Neural cell (in vitro differentiated cells): ENCODE measurements at regions not wholly inside any gene's neighbourhood (a gene's known extent, or its start where the extent isn't known, plus 50 kb on each side); places are given as distances from the start of the nearest gene placed in this dataset.

Source experiments
- H2AFZ ChIP-seq: fragments of 200-600, 300-800 bp; sonication (generic), shearing (Covaris generic); 2 replicates; pipeline ENCODE4 v1.6.0; 2014; ENCODE audit warnings: low read depth, mild to moderate bottlenecking, antibody characterized with exemption, low read length, moderate library complexity
- H3F3A ChIP-seq: fragments of 200-600 bp; shearing (Covaris generic); 2 replicates; pipeline ENCODE4 v1.6.1; 2016; ENCODE audit warnings: mild to moderate bottlenecking, moderate library complexity, mixed read lengths, antibody characterized with exemption, low read length; ENCODE audit not compliant: insufficient read depth, poor library complexity, severe bottlenecking
- H3K27ac ChIP-seq: fragments of 200-600, 300-800 bp; sonication (generic), shearing (Covaris generic); 2 replicates; pipeline ENCODE4 v1.5.1; 2014; ENCODE audit warnings: mild to moderate bottlenecking, low read length, moderate library complexity
- H3K27me3 ChIP-seq: fragments of 300-800, 200-600 bp; sonication (generic), shearing (Covaris generic); 2 replicates; pipeline ENCODE4 v1.6.0; 2014; ENCODE audit warnings: mild to moderate bottlenecking, low read depth, low read length, moderate library complexity; ENCODE audit not compliant: insufficient read depth
- H3K36me3 ChIP-seq: fragments of 300-800, 200-600 bp; sonication (generic), shearing (Covaris generic); 2 replicates; pipeline ENCODE4 v1.5.1; 2014; ENCODE audit warnings: mild to moderate bottlenecking, antibody characterized with exemption, low read length, moderate library complexity; ENCODE audit not compliant: insufficient read depth
- H3K4me2 ChIP-seq: fragments of 300-800, 200-600 bp; sonication (generic), shearing (Covaris generic); 2 replicates; pipeline ENCODE4 v1.6.0; 2014; ENCODE audit warnings: mild to moderate bottlenecking, low read length
- H3K4me3 ChIP-seq: fragments of 300-800, 200-600 bp; sonication (generic), shearing (Covaris generic); 2 replicates; pipeline ENCODE4 v1.5.1; 2014; ENCODE audit warnings: mild to moderate bottlenecking, low read length, moderate library complexity
- H3K79me2 ChIP-seq: fragments of 200-600 bp; shearing (Covaris generic); replicated peaks from 2 replicates; pipeline ENCODE4 v1.6.0; 2014; ENCODE audit warnings: mild to moderate bottlenecking, low read length, moderate library complexity; ENCODE audit not compliant: insufficient read depth
- H3K9ac ChIP-seq: fragments of 300-800, 200-600 bp; sonication (generic), shearing (Covaris generic); 2 replicates; pipeline ENCODE4 v1.6.1; 2016; ENCODE audit warnings: mild to moderate bottlenecking, low read length, mixed read lengths
- H3K9me2 ChIP-seq: fragments of 200-600 bp; shearing (Covaris generic); 2 replicates; pipeline ENCODE4 v1.6.1; 2016; ENCODE audit warnings: mild to moderate bottlenecking, low read length, mixed read lengths; ENCODE audit not compliant: insufficient read depth
- H3K9me3 ChIP-seq: fragments of 200-600, 300-800 bp; sonication (generic), shearing (Covaris generic); 2 replicates; pipeline ENCODE4 v1.6.1; 2016; ENCODE audit warnings: mild to moderate bottlenecking, mixed run types, low read length, moderate library complexity, mixed read lengths
- H4K20me1 ChIP-seq: fragments of 200-600 bp; shearing (Covaris generic); 2 replicates; pipeline ENCODE4 v1.6.1; 2016; ENCODE audit warnings: mild to moderate bottlenecking, mixed run types; ENCODE audit not compliant: insufficient read depth
- EP300 ChIP-seq: fragments of 450-650 bp; conservative IDR thresholded peaks from 2 replicates; pipeline ENCODE4 v1.6.1; 2014; ENCODE audit warnings: antibody characterized with exemption, mild to moderate bottlenecking, moderate library complexity; ENCODE audit not compliant: poor library complexity, severe bottlenecking
- EZH2 ChIP-seq: fragments of 200-600, 300-800 bp; shearing (Covaris generic), sonication (generic); IDR thresholded peaks from 2 replicates; pipeline ENCODE4 v1.6.1; 2014; ENCODE audit warnings: antibody characterized with exemption, low read length, borderline replicate concordance, mild to moderate bottlenecking; ENCODE audit not compliant: insufficient read depth, poor library complexity, severe bottlenecking
- MXI1 ChIP-seq: fragments of 450-650 bp; conservative IDR thresholded peaks from 2 replicates; pipeline ENCODE4 v1.6.1; 2014; ENCODE audit warnings: antibody characterized with exemption, mild to moderate bottlenecking; ENCODE audit not compliant: poor library complexity, severe bottlenecking
- POLR2AphosphoS5 ChIP-seq: IDR thresholded peaks from 2 replicates; pipeline ENCODE4 v1.6.1; 2012
- RAD21 ChIP-seq: fragments of 450-650 bp; conservative IDR thresholded peaks from 2 replicates; pipeline ENCODE4 v1.6.1; 2014; ENCODE audit warnings: antibody characterized with exemption, mild to moderate bottlenecking, moderate library complexity
- SMC3 ChIP-seq: fragments of 450-650 bp; conservative IDR thresholded peaks from 2 replicates; pipeline ENCODE4 v1.6.1; 2014; ENCODE audit warnings: antibody characterized with exemption, mild to moderate bottlenecking, moderate library complexity; ENCODE audit not compliant: poor library complexity
- TAF1 ChIP-seq: IDR thresholded peaks from 2 replicates; pipeline ENCODE4 v1.6.1; 2012; ENCODE audit warnings: low read depth
- TF ChIP-seq, protein P1 (sequence below): IDR thresholded peaks from 2 replicates; pipeline ENCODE4 v1.6.1; 2012; ENCODE audit warnings: borderline replicate concordance
- TF ChIP-seq, protein P2 (sequence below): fragments of 450-650 bp; IDR thresholded peaks from 2 replicates; pipeline ENCODE4 v1.5.1; 2014; ENCODE audit warnings: antibody characterized with exemption, mild to moderate bottlenecking, moderate library complexity; ENCODE audit not compliant: poor library complexity, severe bottlenecking

DNA sequence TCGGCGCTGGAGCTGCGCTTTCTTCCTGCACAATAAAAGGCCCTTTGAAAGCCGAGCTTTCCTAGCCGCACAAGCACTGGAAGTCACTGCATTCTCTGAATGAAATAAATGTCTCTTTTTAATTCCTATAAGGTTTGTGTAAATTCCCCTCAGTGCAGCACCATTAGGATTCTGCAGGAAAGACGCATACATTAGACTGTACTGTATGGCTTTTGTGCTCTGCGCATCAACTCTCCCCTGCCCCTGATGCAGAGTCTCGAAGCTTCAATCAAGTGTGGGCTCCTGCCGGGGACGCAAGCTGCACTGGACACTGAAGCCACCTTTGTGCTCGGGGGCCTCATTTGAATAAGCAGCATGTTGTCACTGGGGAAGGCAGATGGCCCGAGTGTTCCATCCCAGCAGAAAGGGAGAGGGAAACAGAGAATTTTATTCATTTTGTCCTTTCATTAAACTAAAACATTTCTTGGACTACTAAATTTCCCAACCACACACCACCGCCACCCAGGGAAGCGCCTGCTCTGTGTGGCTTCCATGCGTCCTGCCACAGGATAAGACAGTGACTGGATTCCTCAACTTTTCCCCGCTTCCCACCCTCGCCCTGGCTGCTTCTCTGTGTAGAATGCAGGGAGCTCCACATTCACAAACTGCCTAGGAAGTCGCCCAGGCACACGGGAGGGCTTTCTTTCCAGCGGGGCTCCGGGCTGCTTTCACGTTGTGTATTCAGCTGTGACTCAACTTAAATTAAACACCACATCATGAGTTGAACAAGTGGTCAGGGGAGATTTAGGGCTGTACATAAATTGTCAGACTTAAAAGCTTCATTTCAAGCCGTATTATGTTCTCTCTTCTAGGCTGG is 635.4 kb downstream of the IRX1 start:
- Histone ChIP-seq H3K4me2 (peak overlapping the region; percentile 45), H3K27me3 (no peaks in the 10 kb centered on the region)

DNA sequence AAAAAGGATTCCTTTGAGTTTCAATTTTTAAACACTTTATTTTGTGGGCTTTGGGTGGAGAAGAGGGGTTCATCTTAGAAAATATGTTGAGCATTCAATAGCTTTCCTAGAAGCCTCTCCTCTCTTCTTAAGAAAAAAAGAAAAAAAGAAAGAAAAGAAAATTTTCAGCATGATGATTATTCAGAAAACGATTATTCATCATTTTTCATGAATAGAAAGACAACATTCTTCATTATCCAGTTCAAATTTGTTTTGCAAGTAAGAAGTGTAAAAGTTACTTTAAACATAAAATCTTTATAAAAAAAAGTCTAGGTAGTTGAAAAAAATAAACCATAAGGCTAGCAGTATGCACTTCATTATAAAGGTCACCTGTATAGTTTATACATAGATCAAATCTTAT is 636.5 kb downstream of the IRX1 start:
- Histone ChIP-seq H3K36me3 (no peaks in the 10 kb centered on the region), H2AFZ (no peak overlapping the region), H3K4me2 (no peak overlapping the region), H3K4me3 (no peak overlapping the region), H3K79me2 (no peaks in the 10 kb centered on the region), H3K9ac (no peak overlapping the region), H4K20me1 (no peaks in the 10 kb centered on the region), H3F3A (no peaks in the 10 kb centered on the region), H3K27ac (no peak overlapping the region), H3K27me3 (no peaks in the 10 kb centered on the region), H3K9me2 (no peaks in the 10 kb centered on the region), H3K9me3 (no peaks in the 10 kb centered on the region)
- TF ChIP-seq MXI1 = no peak
- TF ChIP-seq TAF1 = no peak
- no peak for TF ChIP-seq EP300
- TF ChIP-seq EZH2 = no peak

More for the DNA sequence above, 635.4 kb downstream of the IRX1 start:
- H3F3A ChIP-seq = no peaks in the 10 kb centered on the region
- H3K4me3 ChIP-seq = peak overlapping the region; percentile 46
- peak overlapping the region; percentile 23 for H3K9ac ChIP-seq
- no peaks in the 10 kb centered on the region for H3K79me2 ChIP-seq
- H4K20me1 ChIP-seq = no peaks in the 10 kb centered on the region
- no peaks in the 10 kb centered on the region for H3K9me3 ChIP-seq
- no peak overlapping the region for H2AFZ ChIP-seq
- H3K9me2 ChIP-seq = no peaks in the 10 kb centered on the region
- no peaks in the 10 kb centered on the region for H3K36me3 ChIP-seq
- H3K27ac ChIP-seq = no peak overlapping the region
- TF ChIP-seq, protein P1, sequence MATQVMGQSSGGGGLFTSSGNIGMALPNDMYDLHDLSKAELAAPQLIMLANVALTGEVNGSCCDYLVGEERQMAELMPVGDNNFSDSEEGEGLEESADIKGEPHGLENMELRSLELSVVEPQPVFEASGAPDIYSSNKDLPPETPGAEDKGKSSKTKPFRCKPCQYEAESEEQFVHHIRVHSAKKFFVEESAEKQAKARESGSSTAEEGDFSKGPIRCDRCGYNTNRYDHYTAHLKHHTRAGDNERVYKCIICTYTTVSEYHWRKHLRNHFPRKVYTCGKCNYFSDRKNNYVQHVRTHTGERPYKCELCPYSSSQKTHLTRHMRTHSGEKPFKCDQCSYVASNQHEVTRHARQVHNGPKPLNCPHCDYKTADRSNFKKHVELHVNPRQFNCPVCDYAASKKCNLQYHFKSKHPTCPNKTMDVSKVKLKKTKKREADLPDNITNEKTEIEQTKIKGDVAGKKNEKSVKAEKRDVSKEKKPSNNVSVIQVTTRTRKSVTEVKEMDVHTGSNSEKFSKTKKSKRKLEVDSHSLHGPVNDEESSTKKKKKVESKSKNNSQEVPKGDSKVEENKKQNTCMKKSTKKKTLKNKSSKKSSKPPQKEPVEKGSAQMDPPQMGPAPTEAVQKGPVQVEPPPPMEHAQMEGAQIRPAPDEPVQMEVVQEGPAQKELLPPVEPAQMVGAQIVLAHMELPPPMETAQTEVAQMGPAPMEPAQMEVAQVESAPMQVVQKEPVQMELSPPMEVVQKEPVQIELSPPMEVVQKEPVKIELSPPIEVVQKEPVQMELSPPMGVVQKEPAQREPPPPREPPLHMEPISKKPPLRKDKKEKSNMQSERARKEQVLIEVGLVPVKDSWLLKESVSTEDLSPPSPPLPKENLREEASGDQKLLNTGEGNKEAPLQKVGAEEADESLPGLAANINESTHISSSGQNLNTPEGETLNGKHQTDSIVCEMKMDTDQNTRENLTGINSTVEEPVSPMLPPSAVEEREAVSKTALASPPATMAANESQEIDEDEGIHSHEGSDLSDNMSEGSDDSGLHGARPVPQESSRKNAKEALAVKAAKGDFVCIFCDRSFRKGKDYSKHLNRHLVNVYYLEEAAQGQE = peak; percentile 54
- no peak for TF ChIP-seq RAD21
- TF ChIP-seq SMC3 = no peak

DNA sequence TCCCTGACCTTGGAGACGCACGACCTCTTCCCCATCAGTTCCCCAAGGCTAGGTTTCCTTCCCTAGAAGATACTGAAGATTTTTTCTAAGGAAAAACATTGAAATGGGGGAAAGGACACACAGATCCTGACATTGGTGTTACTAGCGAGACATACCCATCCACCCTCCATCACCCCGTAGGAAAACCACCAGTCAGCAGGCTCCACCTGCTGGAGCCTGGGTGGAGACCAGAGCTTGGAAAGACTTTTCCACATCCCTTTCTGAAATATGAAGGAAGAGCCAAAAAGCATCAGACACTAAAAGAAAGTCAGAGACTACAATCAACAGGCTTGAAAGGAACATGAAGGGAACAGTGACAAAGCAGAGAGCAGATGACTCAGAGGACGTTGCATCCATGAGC is 638.0 kb downstream of the IRX1 start:
- H3K9ac ChIP-seq = no peak overlapping the region
- TF ChIP-seq EZH2 (no peak), SMC3 (no peak), TAF1 (no peak), RAD21 (no peak), MXI1 (no peak), EP300 (no peak), POLR2AphosphoS5 (no peak)
- TF ChIP-seq, protein P1 = no peak
- TF ChIP-seq, protein P2, sequence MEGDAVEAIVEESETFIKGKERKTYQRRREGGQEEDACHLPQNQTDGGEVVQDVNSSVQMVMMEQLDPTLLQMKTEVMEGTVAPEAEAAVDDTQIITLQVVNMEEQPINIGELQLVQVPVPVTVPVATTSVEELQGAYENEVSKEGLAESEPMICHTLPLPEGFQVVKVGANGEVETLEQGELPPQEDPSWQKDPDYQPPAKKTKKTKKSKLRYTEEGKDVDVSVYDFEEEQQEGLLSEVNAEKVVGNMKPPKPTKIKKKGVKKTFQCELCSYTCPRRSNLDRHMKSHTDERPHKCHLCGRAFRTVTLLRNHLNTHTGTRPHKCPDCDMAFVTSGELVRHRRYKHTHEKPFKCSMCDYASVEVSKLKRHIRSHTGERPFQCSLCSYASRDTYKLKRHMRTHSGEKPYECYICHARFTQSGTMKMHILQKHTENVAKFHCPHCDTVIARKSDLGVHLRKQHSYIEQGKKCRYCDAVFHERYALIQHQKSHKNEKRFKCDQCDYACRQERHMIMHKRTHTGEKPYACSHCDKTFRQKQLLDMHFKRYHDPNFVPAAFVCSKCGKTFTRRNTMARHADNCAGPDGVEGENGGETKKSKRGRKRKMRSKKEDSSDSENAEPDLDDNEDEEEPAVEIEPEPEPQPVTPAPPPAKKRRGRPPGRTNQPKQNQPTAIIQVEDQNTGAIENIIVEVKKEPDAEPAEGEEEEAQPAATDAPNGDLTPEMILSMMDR = no peak
- no peaks in the 10 kb centered on the region for H4K20me1 ChIP-seq
- H3K4me2 ChIP-seq = no peak overlapping the region
- H3F3A ChIP-seq = no peaks in the 10 kb centered on the region
- H3K4me3 ChIP-seq = no peak overlapping the region
- no peaks in the 10 kb centered on the region for H3K27me3 ChIP-seq
- no peaks in the 10 kb centered on the region for H3K36me3 ChIP-seq
- H3K9me2 ChIP-seq = no peaks in the 10 kb centered on the region
- no peak overlapping the region for H2AFZ ChIP-seq
- no peaks in the 10 kb centered on the region for H3K9me3 ChIP-seq
- no peak overlapping the region for H3K27ac ChIP-seq
- no peaks in the 10 kb centered on the region for H3K79me2 ChIP-seq
